ENCODE measurements at regions not wholly inside any gene's neighbourhood (a gene's known extent, or its start where the extent isn't known, plus 50 kb on each side); places are given as distances from the start of the nearest gene placed in this dataset.

DNA sequence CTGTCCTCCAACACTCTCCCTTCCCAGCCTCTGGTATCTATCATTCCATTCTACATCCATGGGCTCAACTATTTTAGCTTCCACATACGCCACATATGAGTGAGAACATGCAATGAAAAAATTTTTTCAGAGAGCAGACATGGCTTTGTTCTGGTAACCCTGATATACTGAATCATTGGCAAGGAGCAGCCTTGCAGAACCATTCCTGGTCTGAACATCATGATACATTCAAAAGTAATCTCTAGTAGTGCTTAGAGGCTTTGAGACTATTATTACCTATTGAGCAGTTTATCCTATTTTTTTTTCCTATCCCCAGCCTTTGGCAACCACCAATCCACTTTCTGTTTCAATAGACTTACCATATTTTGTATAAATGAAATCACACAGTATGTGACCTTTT is 393.1 kb upstream of the KCNH7 start:
- no peak for DNase-seq (ENCODE audit: low spot score in 2 of 2)
- Mint-ChIP-seq H3K27ac (no peak overlapping the region), H3K4me1 (no peaks in the 10 kb centered on the region), H3K9me3 (peaks cover 11% of the 10 kb centered on the region), H3K36me3 (no peaks in the 10 kb centered on the region), H3K4me3 (no peak overlapping the region)
- no peak for ATAC-seq

GRCh38 chr2:163213661-163214081 is 375.1 kb upstream of the KCNH7 start:
- no peak for ATAC-seq
- peaks cover 15% of the 10 kb centered on the region for H3K9me3 Mint-ChIP-seq
- H3K4me3 Mint-ChIP-seq, result no peak overlapping the region
- no peak for DNase-seq (ENCODE audit: low spot score in 2 of 2)
- H3K27ac Mint-ChIP-seq, result no peak overlapping the region
- H3K4me1 Mint-ChIP-seq, result no peaks in the 10 kb centered on the region
- H3K36me3 Mint-ChIP-seq, result no peaks in the 10 kb centered on the region

DNA sequence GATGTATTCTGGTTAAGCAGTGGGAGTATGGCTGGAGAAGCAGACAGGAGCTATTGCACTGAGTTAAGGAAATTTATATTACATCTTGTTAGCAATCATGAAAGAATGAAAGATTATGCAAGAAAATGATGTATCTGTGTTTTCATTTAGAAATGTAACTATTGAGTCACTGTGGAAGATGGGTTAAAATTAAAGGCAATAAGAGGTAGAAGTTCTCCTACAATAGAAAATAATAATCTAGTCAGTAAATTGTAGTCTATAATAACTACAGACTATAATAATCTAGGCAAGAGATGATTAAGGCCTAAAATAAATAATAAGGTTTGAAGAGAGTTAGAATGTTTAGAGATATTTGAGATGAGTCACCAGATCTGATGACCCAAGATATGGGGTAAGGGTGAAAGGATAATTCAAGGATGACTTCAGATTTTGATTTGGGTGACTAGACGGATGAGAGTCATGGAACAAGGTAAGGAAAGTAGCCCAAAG is 371.9 kb upstream of the KCNH7 start:
- Mint-ChIP-seq H3K36me3 (no peaks in the 10 kb centered on the region), H3K4me1 (no peaks in the 10 kb centered on the region), H3K9me3 (peaks cover 17% of the 10 kb centered on the region), H3K27ac (no peak overlapping the region), H3K4me3 (no peak overlapping the region)
- ATAC-seq (no peak), DNase-seq (ENCODE audit: low spot score in 2 of 2) (no peak)

DNA sequence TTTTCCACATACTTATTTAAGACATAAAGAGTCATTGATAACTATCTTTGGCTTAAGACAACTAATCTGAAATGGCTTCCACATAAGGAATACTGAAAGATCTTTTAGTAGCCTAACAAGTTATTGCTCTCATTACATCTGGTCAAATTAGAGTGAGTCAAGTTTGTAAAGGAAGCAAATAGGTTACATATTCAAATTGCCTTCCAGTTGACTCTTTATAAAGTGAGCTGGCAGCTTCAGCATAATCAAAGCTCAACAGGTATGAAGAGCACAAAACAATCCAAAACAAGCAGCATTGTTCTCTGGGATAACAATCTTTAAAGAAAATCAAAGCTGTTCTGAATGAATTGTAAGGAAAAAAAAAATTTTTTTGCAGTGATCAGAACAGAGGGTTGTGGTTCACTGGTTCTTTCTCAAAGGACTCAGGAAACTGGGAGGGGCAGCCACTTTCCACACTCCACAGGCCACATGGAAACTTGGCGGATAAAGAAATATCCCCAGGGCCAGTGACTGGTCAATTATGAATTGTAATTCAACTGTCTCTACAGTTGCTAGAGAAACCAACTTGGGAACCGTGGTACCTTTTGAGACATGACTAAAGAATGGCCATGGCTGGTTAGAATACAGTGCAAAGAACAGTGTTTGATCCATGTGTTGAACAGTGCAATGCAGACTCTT is 369.3 kb upstream of the KCNH7 start:
- ATAC-seq (no peak), DNase-seq (ENCODE audit: low spot score in 2 of 2) (no peak)
- peaks cover 11% of the 10 kb centered on the region for H3K9me3 Mint-ChIP-seq
- no peak overlapping the region for H3K27ac Mint-ChIP-seq
- H3K4me1 Mint-ChIP-seq, result no peaks in the 10 kb centered on the region
- H3K36me3 Mint-ChIP-seq, result no peaks in the 10 kb centered on the region
- H3K4me3 Mint-ChIP-seq, result no peak overlapping the region

DNA sequence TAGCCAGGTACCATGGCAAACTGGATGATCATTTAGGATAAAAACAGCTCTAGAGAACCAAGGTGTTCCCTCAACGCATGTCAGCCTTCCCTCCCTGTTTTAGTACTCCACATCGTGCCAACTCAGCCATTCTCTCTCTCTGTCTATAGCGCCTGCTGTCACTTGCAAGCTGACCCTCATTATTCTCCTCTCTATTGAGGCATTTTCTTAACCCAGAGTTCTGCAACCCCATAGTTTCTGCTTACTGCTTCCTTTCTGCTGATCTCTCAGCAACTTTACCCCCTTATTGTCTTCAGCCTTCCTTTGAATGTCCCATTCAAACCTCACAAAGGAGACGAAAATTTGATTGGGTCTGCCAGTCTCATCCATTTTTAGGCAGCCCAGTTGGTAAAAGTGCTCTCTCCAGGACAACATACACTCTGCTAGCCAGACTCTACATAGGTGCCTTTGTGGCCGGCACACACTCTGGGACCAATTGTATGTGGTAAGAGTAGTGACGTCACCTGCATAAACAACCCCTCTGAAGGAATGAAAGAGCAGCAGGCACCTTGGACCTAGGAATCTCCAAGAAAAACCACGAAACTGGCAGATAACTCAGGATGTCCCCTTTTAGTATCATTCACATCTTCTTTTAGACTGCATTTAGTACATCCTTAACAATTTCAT is 367.2 kb upstream of the KCNH7 start:
- Mint-ChIP-seq H3K4me3 (no peak overlapping the region), H3K9me3 (peaks cover 8% of the 10 kb centered on the region), H3K27ac (no peak overlapping the region), H3K4me1 (no peaks in the 10 kb centered on the region), H3K36me3 (no peaks in the 10 kb centered on the region)
- DNase-seq (ENCODE audit: low spot score in 2 of 2) (no peak), ATAC-seq (no peak)

DNA sequence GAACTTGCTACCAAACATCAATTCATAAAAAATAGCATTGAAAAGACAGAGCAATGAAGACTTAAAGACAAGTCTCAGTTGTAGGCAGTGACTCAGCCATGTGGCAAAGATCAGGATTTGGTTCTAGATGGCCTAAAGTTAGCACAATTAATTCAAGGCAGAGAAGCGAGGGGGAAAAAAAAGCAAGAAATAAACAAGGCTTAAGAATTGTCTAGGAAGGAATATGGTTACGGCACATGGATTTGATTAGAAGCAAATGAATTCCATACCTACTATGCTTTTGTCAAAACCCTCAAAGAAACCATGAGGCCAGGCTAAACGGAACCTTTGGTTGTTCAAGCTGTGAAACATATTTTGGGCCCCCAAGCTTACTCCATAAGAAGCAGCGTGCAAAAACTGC is 362.2 kb upstream of the KCNH7 start:
- ATAC-seq (no peak), DNase-seq (ENCODE audit: low spot score in 2 of 2) (no peak)
- Mint-ChIP-seq H3K9me3 (no peaks in the 10 kb centered on the region), H3K4me1 (no peaks in the 10 kb centered on the region), H3K36me3 (no peaks in the 10 kb centered on the region), H3K27ac (no peak overlapping the region), H3K4me3 (no peak overlapping the region)

DNA sequence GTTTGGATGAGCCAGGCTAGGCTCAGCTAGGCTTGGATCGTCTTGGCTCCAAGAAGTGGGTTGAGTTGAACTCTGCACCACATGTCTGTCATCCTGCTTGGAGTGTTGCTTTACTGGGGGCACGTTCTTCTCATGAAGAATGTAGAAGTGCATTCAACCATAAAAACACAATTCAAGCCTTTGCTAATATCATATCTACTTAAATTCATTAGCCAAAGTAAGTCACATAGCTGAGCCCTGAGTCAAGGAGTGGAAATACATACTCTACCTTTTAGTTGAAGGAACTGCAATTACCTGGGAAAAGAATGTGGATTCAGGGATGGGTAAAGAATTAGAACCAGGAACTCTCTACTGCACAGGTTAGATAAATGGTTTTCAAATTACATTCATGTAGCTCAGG is 360.4 kb upstream of the KCNH7 start:
- Mint-ChIP-seq H3K9me3 (no peaks in the 10 kb centered on the region), H3K4me3 (no peak overlapping the region), H3K4me1 (no peaks in the 10 kb centered on the region), H3K27ac (no peak overlapping the region), H3K36me3 (no peaks in the 10 kb centered on the region)
- DNase-seq (ENCODE audit: low spot score in 2 of 2) (no peak), ATAC-seq (no peak)

- Mint-ChIP-seq H3K9me3 (no peaks in the 10 kb centered on the region), H3K27ac (no peak overlapping the region)
- ATAC-seq, result no peak
These were observed 359.4 kb upstream of the KCNH7 start for GRCh38 chr2:163198007-163198406.

DNA sequence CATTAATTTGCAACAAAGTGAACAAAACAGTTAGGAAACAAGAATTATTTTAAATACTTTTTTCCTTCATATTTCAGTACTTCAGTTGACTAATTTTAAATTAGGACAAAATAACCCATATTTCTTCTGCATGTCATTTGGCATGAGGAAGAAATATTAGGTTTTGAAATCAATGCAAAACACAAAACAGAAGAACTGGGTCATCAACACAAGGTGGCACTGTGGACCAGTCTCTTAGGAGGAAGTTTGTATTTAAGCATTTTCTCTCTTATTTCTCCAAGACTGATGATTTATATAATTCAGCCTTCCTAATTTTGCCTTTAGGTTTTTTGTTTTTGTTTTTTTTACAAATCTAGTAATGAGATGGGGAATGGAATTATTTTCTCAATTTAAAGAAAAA is 352.8 kb upstream of the KCNH7 start:
- Mint-ChIP-seq H3K27ac (no peak overlapping the region), H3K4me3 (no peak overlapping the region), H3K4me1 (no peaks in the 10 kb centered on the region), H3K9me3 (peaks cover 5% of the 10 kb centered on the region), H3K36me3 (no peaks in the 10 kb centered on the region)
- no peak for ATAC-seq
- DNase-seq (ENCODE audit: low spot score in 2 of 2), result no peak

More at GRCh38 chr2:163198007-163198406, 359.4 kb upstream of the KCNH7 start:
- DNase-seq (ENCODE audit: low spot score in 2 of 2), result no peak
- no peak overlapping the region for H3K4me3 Mint-ChIP-seq
- H3K36me3 Mint-ChIP-seq, result no peaks in the 10 kb centered on the region
- no peaks in the 10 kb centered on the region for H3K4me1 Mint-ChIP-seq

GRCh38 chr2:163187995-163188655 is 349.6 kb upstream of the KCNH7 start:
- ATAC-seq (no peak), DNase-seq (ENCODE audit: low spot score in 2 of 2) (no peak)
- Mint-ChIP-seq H3K4me1 (no peaks in the 10 kb centered on the region), H3K36me3 (no peaks in the 10 kb centered on the region), H3K4me3 (no peak overlapping the region), H3K27ac (no peak overlapping the region), H3K9me3 (peaks cover 8% of the 10 kb centered on the region)

DNA sequence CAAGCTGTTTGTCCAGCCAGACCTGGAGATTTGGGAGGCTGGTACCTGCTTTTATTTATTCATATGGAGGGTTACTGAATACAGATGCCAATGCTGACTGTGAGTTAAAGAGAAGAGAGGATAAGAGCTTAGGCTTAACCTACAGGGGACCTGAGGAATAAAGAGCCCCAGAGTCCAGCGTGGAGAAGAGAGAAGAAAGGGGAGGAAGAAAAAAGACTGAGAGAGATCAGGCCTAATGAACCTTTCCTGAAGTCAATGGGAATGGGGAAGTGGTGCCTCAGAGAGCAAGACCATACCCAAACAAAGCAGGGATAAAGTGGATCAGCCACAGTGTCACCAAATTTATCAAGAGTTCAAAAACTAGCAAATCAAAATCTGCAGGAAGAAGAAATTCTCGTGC is 348.6 kb upstream of the KCNH7 start:
- Mint-ChIP-seq H3K27ac (no peak overlapping the region), H3K9me3 (peaks cover 8% of the 10 kb centered on the region), H3K4me1 (no peaks in the 10 kb centered on the region), H3K4me3 (no peak overlapping the region), H3K36me3 (no peaks in the 10 kb centered on the region)
- no peak for DNase-seq (ENCODE audit: low spot score in 2 of 2)
- ATAC-seq, result no peak

- Mint-ChIP-seq H3K4me3 (no peak overlapping the region), H3K36me3 (no peaks in the 10 kb centered on the region), H3K9me3 (peaks cover 8% of the 10 kb centered on the region), H3K27ac (no peak overlapping the region), H3K4me1 (no peaks in the 10 kb centered on the region)
- DNase-seq (ENCODE audit: low spot score in 2 of 2) (no peak), ATAC-seq (no peak)
These were observed 346.6 kb upstream of the KCNH7 start for GRCh38 chr2:163185160-163185559.

DNA sequence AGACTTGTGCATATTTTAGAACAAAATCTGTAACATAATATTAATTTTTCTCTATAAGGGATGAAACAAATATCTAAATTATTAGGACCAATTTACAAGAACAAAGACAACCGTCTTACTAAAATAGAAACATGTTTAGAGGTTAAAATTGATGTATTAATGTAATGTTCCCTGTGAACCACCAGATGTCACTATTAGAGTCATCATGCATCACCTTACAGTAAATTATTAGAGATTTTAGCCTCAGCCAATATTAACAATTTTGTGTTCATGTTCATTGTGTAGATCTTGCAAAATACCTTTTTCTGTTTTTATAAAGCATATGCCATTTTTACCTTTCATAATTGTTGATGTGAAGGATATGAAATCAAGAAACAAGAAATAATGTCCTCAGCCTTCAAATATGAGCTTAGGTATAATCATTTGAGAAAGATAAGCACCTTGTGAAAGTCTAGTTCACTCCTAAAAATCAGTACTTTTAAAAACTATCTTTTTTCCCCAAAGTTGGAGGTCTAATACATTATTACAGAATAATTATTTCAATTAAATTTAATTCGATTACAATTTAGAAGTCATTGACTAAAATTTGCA is 344.3 kb upstream of the KCNH7 start:
- DNase-seq (ENCODE audit: low spot score in 2 of 2) (no peak), ATAC-seq (no peak)
- H3K4me3 Mint-ChIP-seq, result no peak overlapping the region
- H3K4me1 Mint-ChIP-seq, result no peaks in the 10 kb centered on the region
- H3K9me3 Mint-ChIP-seq, result peaks cover 10% of the 10 kb centered on the region
- H3K36me3 Mint-ChIP-seq, result no peaks in the 10 kb centered on the region
- no peak overlapping the region for H3K27ac Mint-ChIP-seq

DNA sequence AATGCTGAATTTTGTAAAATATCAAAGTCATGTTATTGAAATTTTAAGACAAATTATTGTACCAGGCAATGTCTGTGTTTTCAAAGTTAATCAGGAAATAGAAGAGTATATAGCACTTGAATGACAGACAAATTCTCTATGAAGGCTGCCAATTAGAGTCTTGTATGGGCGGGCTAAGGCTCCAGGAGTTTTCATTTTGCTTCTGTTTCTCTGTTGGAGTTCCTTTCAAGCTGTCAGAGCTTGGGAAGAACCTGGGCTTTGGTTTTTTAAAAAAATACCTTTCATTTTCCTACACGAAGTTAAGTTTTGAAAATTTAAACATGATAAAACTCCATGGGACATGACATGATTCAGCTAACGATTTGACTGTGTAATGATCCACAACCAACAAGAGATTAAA is 339.0 kb upstream of the KCNH7 start:
- Mint-ChIP-seq H3K36me3 (no peaks in the 10 kb centered on the region), H3K27ac (no peak overlapping the region), H3K4me1 (no peaks in the 10 kb centered on the region), H3K4me3 (no peak overlapping the region), H3K9me3 (peaks cover 6% of the 10 kb centered on the region)
- no peak for DNase-seq (ENCODE audit: low spot score in 2 of 2)
- ATAC-seq, result no peak

DNA sequence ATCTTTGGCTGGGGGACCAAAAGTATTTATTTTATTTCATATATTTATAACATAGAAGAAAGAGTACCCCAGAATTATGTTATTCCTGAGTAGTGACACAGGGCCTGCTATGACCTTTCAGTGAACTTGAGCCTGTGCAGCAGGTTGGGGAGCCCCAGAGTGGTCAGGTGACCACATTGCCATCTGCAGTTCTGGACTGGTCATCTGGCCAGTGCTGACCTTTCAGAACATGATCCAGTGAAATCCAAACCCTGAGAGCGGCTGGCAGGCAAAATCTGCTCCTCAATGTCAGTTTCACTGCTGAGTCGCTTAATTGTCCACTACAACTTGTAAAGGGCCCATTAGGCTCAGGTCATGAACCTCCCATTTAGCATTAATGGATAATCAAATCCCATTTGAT is 336.7 kb upstream of the KCNH7 start:
- no peak overlapping the region for H3K4me3 Mint-ChIP-seq
- H3K36me3 Mint-ChIP-seq, result no peaks in the 10 kb centered on the region
- H3K4me1 Mint-ChIP-seq, result no peaks in the 10 kb centered on the region
- peaks cover 6% of the 10 kb centered on the region for H3K9me3 Mint-ChIP-seq
- H3K27ac Mint-ChIP-seq, result no peak overlapping the region
- no peak for DNase-seq (ENCODE audit: low spot score in 2 of 2)
- ATAC-seq, result no peak

DNA sequence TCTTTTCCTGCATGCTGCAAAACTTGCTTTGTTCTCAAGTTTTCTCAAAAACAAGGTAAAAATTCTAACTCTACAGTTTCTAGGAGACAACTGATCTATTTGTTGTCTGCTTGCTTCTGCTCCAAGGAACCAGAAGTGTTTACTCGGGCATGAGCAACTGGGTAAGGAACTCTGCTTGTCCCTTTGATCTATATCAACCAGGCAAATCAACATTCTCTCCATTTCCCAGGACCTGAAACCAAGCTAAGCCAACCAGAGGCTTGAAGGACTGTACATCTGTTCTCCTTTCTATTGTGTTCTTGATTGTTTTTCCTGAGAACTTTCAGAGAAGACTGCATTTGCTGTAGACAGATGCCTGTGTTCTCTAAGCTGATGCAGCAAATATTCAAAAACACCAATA is 335.0 kb upstream of the KCNH7 start:
- Mint-ChIP-seq H3K36me3 (no peaks in the 10 kb centered on the region), H3K9me3 (peaks cover 6% of the 10 kb centered on the region), H3K4me1 (no peaks in the 10 kb centered on the region), H3K27ac (no peak overlapping the region), H3K4me3 (no peak overlapping the region)
- DNase-seq (ENCODE audit: low spot score in 2 of 2) (no peak), ATAC-seq (no peak)

All from stimulated activated effector memory CD8-positive, alpha-beta T cell treated with anti-CD3 and anti-CD28 coated beads, Interleukin-12 subunit alpha, Interleukin-12 subunit beta, amount 100 ng/mL, for 72 hours (primary cell).